OCI-LY1 (cell line): ENCODE measurements at regions not wholly inside any gene's neighbourhood (a gene's known extent, or its start where the extent isn't known, plus 50 kb on each side); places are given as distances from the start of the nearest gene placed in this dataset.

Experiments used
- H2AFZ ChIP-seq: fragments of 200-600 bp; sonication (generic), shearing (Covaris generic); 2 replicates; pipeline ENCODE4 v1.6.0; 2014; ENCODE audit warnings: antibody characterized with exemption, mild to moderate bottlenecking, low read length
- H3F3A ChIP-seq: fragments of 200-600 bp; sonication (generic), shearing (Covaris generic); 2 replicates; pipeline ENCODE4 v1.6.0; 2014; ENCODE audit warnings: mild to moderate bottlenecking, antibody characterized with exemption, low read length, moderate library complexity; ENCODE audit not compliant: insufficient read depth
- H3K27ac ChIP-seq: fragments of 200-600 bp; sonication (generic); 2 replicates; pipeline ENCODE4 v1.5.1; 2014; ENCODE audit warnings: low read length, mixed run types, mild to moderate bottlenecking, low read depth; ENCODE audit not compliant: poor library complexity, severe bottlenecking
- H3K27me3 ChIP-seq: fragments of 200-600 bp; sonication (generic); 2 replicates; pipeline ENCODE4 v1.6.0; 2014; ENCODE audit warnings: antibody characterized with exemption, mild to moderate bottlenecking, low read length, moderate library complexity; ENCODE audit not compliant: insufficient read depth
- H3K36me3 ChIP-seq: fragments of 200-600 bp; sonication (generic); 2 replicates; pipeline ENCODE4 v1.6.1; 2014; ENCODE audit warnings: mild to moderate bottlenecking, antibody characterized with exemption, low read length, moderate library complexity, mixed read lengths; ENCODE audit not compliant: insufficient read depth
- H3K4me1 ChIP-seq: fragments of 200-600 bp; sonication (generic); 2 replicates; pipeline ENCODE4 v1.5.1; 2014; ENCODE audit warnings: mild to moderate bottlenecking, low read length, moderate library complexity; ENCODE audit not compliant: insufficient read depth, severe bottlenecking
- H3K4me2 ChIP-seq: fragments of 200-600 bp; sonication (generic), shearing (Covaris generic); 2 replicates; pipeline ENCODE4 v1.6.1; 2014; ENCODE audit warnings: low read length
- H3K4me3 ChIP-seq: fragments of 200-600 bp; sonication (generic); 2 replicates; pipeline ENCODE4 v1.5.1; 2014; ENCODE audit warnings: low read length, low read depth, mild to moderate bottlenecking, mixed read lengths; ENCODE audit not compliant: poor library complexity, severe bottlenecking
- H3K79me2 ChIP-seq: fragments of 200-600 bp; shearing (Covaris generic); 2 replicates; pipeline ENCODE4 v1.6.1; 2016; ENCODE audit warnings: mixed run types, low read length, mixed read lengths; ENCODE audit not compliant: insufficient read depth
- H3K9ac ChIP-seq: fragments of 200-600 bp; sonication (generic), shearing (Covaris generic); 2 replicates; pipeline ENCODE4 v1.6.1; 2014; ENCODE audit warnings: mild to moderate bottlenecking, low read length, mixed read lengths
- H3K9me2 ChIP-seq: fragments of 200-600 bp; sonication (generic), shearing (Covaris generic); 2 replicates; pipeline ENCODE4 v1.6.1; 2014; ENCODE audit warnings: low read depth, mild to moderate bottlenecking, low read length, mixed read lengths
- H3K9me3 ChIP-seq: fragments of 200-600 bp; shearing (Covaris generic); 2 replicates; pipeline ENCODE4 v1.6.1; 2014; ENCODE audit warnings: low read length, mixed read lengths
- H4K20me1 ChIP-seq: fragments of 200-600 bp; sonication (generic), shearing (Covaris generic); 2 replicates; pipeline ENCODE4 v1.6.0; 2016; ENCODE audit warnings: mild to moderate bottlenecking, low read length; ENCODE audit not compliant: insufficient read depth
- EZH2 ChIP-seq: fragments of 200-600 bp; sonication (generic), shearing (Covaris generic); IDR thresholded peaks from 2 replicates; pipeline ENCODE4 v1.8.0; 2017; ENCODE audit warnings: borderline replicate concordance, mixed run types, mild to moderate bottlenecking, antibody characterized with exemption, low read length, moderate library complexity, mixed read lengths
- TF ChIP-seq, protein P1 (sequence below): fragments of 200-600 bp; sonication (generic), shearing (Covaris generic); IDR thresholded peaks from 2 replicates; pipeline ENCODE4 v1.5.1; 2017; ENCODE audit warnings: mild to moderate bottlenecking, antibody characterized with exemption, low read length, moderate library complexity, mixed read lengths

GRCh38 chr15:92749946-92750345 lies 94.4 kb upstream of the FAM174B start:
- H2AFZ ChIP-seq, result no peak overlapping the region
- H3K4me2 ChIP-seq, result no peak overlapping the region
- H3K9me3 ChIP-seq, result no peaks in the 10 kb centered on the region
- H3F3A ChIP-seq, result no peaks in the 10 kb centered on the region
- H3K9ac ChIP-seq, result no peak overlapping the region
- H3K79me2 ChIP-seq, result no peaks in the 10 kb centered on the region
- no peak overlapping the region for H3K4me3 ChIP-seq
- TF ChIP-seq, protein P1, sequence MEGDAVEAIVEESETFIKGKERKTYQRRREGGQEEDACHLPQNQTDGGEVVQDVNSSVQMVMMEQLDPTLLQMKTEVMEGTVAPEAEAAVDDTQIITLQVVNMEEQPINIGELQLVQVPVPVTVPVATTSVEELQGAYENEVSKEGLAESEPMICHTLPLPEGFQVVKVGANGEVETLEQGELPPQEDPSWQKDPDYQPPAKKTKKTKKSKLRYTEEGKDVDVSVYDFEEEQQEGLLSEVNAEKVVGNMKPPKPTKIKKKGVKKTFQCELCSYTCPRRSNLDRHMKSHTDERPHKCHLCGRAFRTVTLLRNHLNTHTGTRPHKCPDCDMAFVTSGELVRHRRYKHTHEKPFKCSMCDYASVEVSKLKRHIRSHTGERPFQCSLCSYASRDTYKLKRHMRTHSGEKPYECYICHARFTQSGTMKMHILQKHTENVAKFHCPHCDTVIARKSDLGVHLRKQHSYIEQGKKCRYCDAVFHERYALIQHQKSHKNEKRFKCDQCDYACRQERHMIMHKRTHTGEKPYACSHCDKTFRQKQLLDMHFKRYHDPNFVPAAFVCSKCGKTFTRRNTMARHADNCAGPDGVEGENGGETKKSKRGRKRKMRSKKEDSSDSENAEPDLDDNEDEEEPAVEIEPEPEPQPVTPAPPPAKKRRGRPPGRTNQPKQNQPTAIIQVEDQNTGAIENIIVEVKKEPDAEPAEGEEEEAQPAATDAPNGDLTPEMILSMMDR, result no peak
- no peak for TF ChIP-seq EZH2
- H3K4me1 ChIP-seq, result no peaks in the 10 kb centered on the region
- no peaks in the 10 kb centered on the region for H3K36me3 ChIP-seq
- no peaks in the 10 kb centered on the region for H3K9me2 ChIP-seq
- no peaks in the 10 kb centered on the region for H3K27me3 ChIP-seq
- no peak overlapping the region for H3K27ac ChIP-seq
- no peaks in the 10 kb centered on the region for H4K20me1 ChIP-seq

GRCh38 chr15:92751528-92751927 lies 96.0 kb upstream of the FAM174B start:
- TF ChIP-seq, protein P1, result no peak
- TF ChIP-seq EZH2, result no peak

DNA sequence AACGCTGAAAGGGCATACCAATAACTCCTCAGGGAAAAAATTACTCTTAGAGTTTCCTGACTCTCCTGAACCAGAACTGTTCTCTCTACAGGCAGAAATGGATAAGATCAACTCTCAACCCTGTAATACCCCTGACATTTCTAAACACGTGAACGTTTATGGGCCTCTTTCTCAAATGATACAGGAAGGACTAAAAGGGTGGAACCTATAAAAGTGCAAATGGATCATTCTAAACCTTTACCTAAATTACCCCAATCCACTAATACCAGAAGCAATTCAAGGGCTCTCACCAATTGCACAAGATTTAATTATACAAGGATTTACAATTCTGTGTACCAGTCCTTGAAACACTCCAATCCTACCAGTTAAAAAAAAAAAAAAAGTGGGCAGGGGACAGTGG lies 98.0 kb upstream of the FAM174B start:
- Histone ChIP-seq H2AFZ (no peak overlapping the region), H3K36me3 (no peaks in the 10 kb centered on the region), H3K27me3 (no peaks in the 10 kb centered on the region), H3K9ac (no peak overlapping the region), H3K4me2 (no peak overlapping the region), H3K27ac (no peak overlapping the region), H3F3A (no peaks in the 10 kb centered on the region), H3K79me2 (no peaks in the 10 kb centered on the region), H3K4me3 (no peak overlapping the region), H3K9me3 (no peaks in the 10 kb centered on the region), H3K4me1 (no peaks in the 10 kb centered on the region), H3K9me2 (no peaks in the 10 kb centered on the region), H4K20me1 (no peaks in the 10 kb centered on the region)
- no peak for TF ChIP-seq EZH2
- TF ChIP-seq, protein P1, result no peak

More at GRCh38 chr15:92751528-92751927, 96.0 kb upstream of the FAM174B start:
- H3K4me2 ChIP-seq, result no peak overlapping the region
- no peaks in the 10 kb centered on the region for H3K4me1 ChIP-seq
- H2AFZ ChIP-seq, result no peak overlapping the region
- H3K4me3 ChIP-seq, result no peak overlapping the region
- H3K27ac ChIP-seq, result no peak overlapping the region
- no peaks in the 10 kb centered on the region for H4K20me1 ChIP-seq
- H3K9ac ChIP-seq, result no peak overlapping the region
- no peaks in the 10 kb centered on the region for H3K27me3 ChIP-seq
- no peaks in the 10 kb centered on the region for H3K9me2 ChIP-seq
- H3K79me2 ChIP-seq, result no peaks in the 10 kb centered on the region
- H3K9me3 ChIP-seq, result no peaks in the 10 kb centered on the region
- H3F3A ChIP-seq, result no peaks in the 10 kb centered on the region
- no peaks in the 10 kb centered on the region for H3K36me3 ChIP-seq
